Stomach (tissue), 4 donors: ENCODE measurements at regions not wholly inside any gene's neighbourhood (a gene's known extent, or its start where the extent isn't known, plus 50 kb on each side); places are given as distances from the start of the nearest gene placed in this dataset.

ENCODE experiments used
- EP300 ChIP-seq: sonication (generic); formaldehyde crosslinking; IDR thresholded peaks from one replicate; pipeline ENCODE4 v1.6.1; 2017; ENCODE audit warnings: antibody characterized with exemption
- POLR2AphosphoS5 ChIP-seq, 3 donors: sonication (generic); formaldehyde crosslinking; IDR thresholded peaks; one replicate each; pipeline ENCODE4 v1.6.1; 2016; ENCODE audit warnings: antibody characterized with exemption in 3 of 3
- TF ChIP-seq, protein P1 (sequence below), 7 experiments: fragments of 450-650 bp in 4 of 7; fragments of 200-600 bp in 3 of 7; sonication (generic) in 3 of 7; IDR thresholded peaks; one replicate each; pipeline ENCODE4 v1.5.1; 2016 to 2019; ENCODE audit warnings: antibody characterized with exemption in 7 of 7, control low read depth in 2 of 7, mild to moderate bottlenecking in 1 of 7

- TF ChIP-seq POLR2AphosphoS5 (IDR thresholded peaks at IDR 0.05) = no peak
- TF ChIP-seq, protein P1, sequence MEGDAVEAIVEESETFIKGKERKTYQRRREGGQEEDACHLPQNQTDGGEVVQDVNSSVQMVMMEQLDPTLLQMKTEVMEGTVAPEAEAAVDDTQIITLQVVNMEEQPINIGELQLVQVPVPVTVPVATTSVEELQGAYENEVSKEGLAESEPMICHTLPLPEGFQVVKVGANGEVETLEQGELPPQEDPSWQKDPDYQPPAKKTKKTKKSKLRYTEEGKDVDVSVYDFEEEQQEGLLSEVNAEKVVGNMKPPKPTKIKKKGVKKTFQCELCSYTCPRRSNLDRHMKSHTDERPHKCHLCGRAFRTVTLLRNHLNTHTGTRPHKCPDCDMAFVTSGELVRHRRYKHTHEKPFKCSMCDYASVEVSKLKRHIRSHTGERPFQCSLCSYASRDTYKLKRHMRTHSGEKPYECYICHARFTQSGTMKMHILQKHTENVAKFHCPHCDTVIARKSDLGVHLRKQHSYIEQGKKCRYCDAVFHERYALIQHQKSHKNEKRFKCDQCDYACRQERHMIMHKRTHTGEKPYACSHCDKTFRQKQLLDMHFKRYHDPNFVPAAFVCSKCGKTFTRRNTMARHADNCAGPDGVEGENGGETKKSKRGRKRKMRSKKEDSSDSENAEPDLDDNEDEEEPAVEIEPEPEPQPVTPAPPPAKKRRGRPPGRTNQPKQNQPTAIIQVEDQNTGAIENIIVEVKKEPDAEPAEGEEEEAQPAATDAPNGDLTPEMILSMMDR (IDR thresholded peaks at IDR 0.05) = no peak
- TF ChIP-seq EP300 = no peak
These were observed 930.9 kb upstream of the FAM98A start for GRCh38 chr2:34529965-34530364.
